ENCODE measurements at regions not wholly inside any gene's neighbourhood (a gene's known extent, or its start where the extent isn't known, plus 50 kb on each side); places are given as distances from the start of the nearest gene placed in this dataset.

- Histone ChIP-seq H3K9ac (ENCODE audit: extremely low read depth, low read length, poor library complexity, severe bottlenecking) (no peak overlapping the region), H3K36me3 (ENCODE audit: control insufficient read depth, insufficient read depth, low read length) (no peaks in the 10 kb centered on the region), H3K9me3 (ENCODE audit: control insufficient read depth, low read length) (peaks cover 15% of the 10 kb centered on the region), H3K4me3 (ENCODE audit: low read length) (no peak overlapping the region), H3K27ac (ENCODE audit: low read depth, low read length) (no peak overlapping the region), H3K27me3 (ENCODE audit: control insufficient read depth, insufficient read depth, low read length, poor library complexity, severe bottlenecking) (no peaks in the 10 kb centered on the region), H3K4me1 (ENCODE audit: control insufficient read depth, insufficient read depth, low read length) (no peaks in the 10 kb centered on the region)
- H3K4me3 Mint-ChIP-seq = no peak overlapping the region
- DNase-seq = no peak
- H3K36me3 Mint-ChIP-seq (ENCODE audit: low read depth) = peaks cover 5% of the 10 kb centered on the region
- no peaks in the 10 kb centered on the region for H3K4me1 Mint-ChIP-seq
- H3K27ac Mint-ChIP-seq = no peak overlapping the region
- WGBS, 2 experiments (ENCODE audit: insufficient coverage in 1 of 2, insufficient read length in 1 of 2) = 69% methylated on average over 2 of the region's 2 CpGs; no CpG with 5 or more reads in 1 of the 2 experiments
- H3K9me3 Mint-ChIP-seq = peaks cover 19% of the 10 kb centered on the region
- no peaks in the 10 kb centered on the region for H3K27me3 Mint-ChIP-seq (ENCODE audit: insufficient read depth)
- TF ChIP-seq CTCF (conservative IDR thresholded peaks at IDR 0.05) = no peak
Measured at GRCh38 chr3:24624938-24625681, 130.5 kb upstream of the THRB start.

GRCh38 chr3:24628523-24629258, 134.0 kb upstream of the THRB start:
- TF ChIP-seq CTCF (conservative IDR thresholded peaks at IDR 0.05) = no peak
- H3K4me1 Mint-ChIP-seq = no peaks in the 10 kb centered on the region
- no peak for DNase-seq
- Histone ChIP-seq H3K9me3 (ENCODE audit: control insufficient read depth, low read length) (peaks cover 15% of the 10 kb centered on the region), H3K9ac (ENCODE audit: extremely low read depth, low read length, poor library complexity, severe bottlenecking) (no peak overlapping the region), H3K36me3 (ENCODE audit: control insufficient read depth, insufficient read depth, low read length) (no peaks in the 10 kb centered on the region), H3K27ac (ENCODE audit: low read depth, low read length) (no peak overlapping the region), H3K4me3 (ENCODE audit: low read length) (no peak overlapping the region), H3K27me3 (ENCODE audit: control insufficient read depth, insufficient read depth, low read length, poor library complexity, severe bottlenecking) (no peaks in the 10 kb centered on the region), H3K4me1 (ENCODE audit: control insufficient read depth, insufficient read depth, low read length) (no peaks in the 10 kb centered on the region)
- 91% methylated on average over 3 of the region's 4 CpGs; no CpG with 5 or more reads in 1 of the 2 experiments for WGBS, 2 experiments (ENCODE audit: insufficient coverage in 1 of 2, insufficient read length in 1 of 2)
- no peak overlapping the region for H3K27ac Mint-ChIP-seq
- H3K4me3 Mint-ChIP-seq = no peak overlapping the region
- H3K9me3 Mint-ChIP-seq = peaks cover 19% of the 10 kb centered on the region
- no peaks in the 10 kb centered on the region for H3K27me3 Mint-ChIP-seq (ENCODE audit: insufficient read depth)
- H3K36me3 Mint-ChIP-seq (ENCODE audit: low read depth) = peaks cover 5% of the 10 kb centered on the region

- Histone ChIP-seq H3K27ac (ENCODE audit: low read depth, low read length) (no peak overlapping the region), H3K4me1 (ENCODE audit: control insufficient read depth, insufficient read depth, low read length) (no peaks in the 10 kb centered on the region), H3K36me3 (ENCODE audit: control insufficient read depth, insufficient read depth, low read length) (no peaks in the 10 kb centered on the region), H3K9me3 (ENCODE audit: control insufficient read depth, low read length) (no peaks in the 10 kb centered on the region), H3K4me3 (ENCODE audit: low read length) (no peak overlapping the region), H3K9ac (ENCODE audit: extremely low read depth, low read length, poor library complexity, severe bottlenecking) (no peak overlapping the region), H3K27me3 (ENCODE audit: control insufficient read depth, insufficient read depth, low read length, poor library complexity, severe bottlenecking) (no peaks in the 10 kb centered on the region)
- H3K4me1 Mint-ChIP-seq = no peaks in the 10 kb centered on the region
- H3K27ac Mint-ChIP-seq = no peak overlapping the region
- H3K9me3 Mint-ChIP-seq = peaks cover 3% of the 10 kb centered on the region
- no peak for DNase-seq
- no peaks in the 10 kb centered on the region for H3K27me3 Mint-ChIP-seq (ENCODE audit: insufficient read depth)
- no peak for TF ChIP-seq CTCF (conservative IDR thresholded peaks at IDR 0.05)
- H3K36me3 Mint-ChIP-seq (ENCODE audit: low read depth) = no peaks in the 10 kb centered on the region
- no peak overlapping the region for H3K4me3 Mint-ChIP-seq
Measured at GRCh38 chr3:24631481-24631880, 136.8 kb upstream of the THRB start.

Data from endodermal cell (in vitro differentiated cells).